ENCODE measurements at regions not wholly inside any gene's neighbourhood (a gene's known extent, or its start where the extent isn't known, plus 50 kb on each side); places are given as distances from the start of the nearest gene placed in this dataset.

DNA sequence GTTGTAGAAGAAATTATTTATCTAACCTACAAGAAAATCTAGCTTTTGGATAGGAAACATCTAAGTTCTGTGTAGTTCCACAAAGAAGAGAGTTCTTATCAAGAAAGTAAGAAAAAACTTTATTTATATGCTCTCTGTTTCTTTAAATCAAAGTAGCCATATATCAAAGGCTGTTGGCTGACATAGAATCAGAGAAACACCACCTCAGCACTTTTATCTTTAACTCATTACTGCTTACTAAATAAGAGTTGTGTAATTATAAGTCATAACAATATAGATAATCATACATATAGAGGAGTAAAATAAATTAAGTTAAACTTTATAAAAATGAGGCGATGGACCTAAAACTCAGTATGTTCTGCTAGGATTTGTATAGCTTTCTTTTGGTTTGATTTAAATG, 570.6 kb downstream of the PCDH17 start:
- ATAC-seq (ENCODE audit: low FRiP score in 2 of 2), result no peak
- Histone ChIP-seq H3K9me3 (no peaks in the 10 kb centered on the region), H3K36me3 (no peaks in the 10 kb centered on the region), H3K27ac (no peak overlapping the region), H3K27me3 (no peaks in the 10 kb centered on the region), H3K4me3 (no peak overlapping the region), H3K4me1 (no peaks in the 10 kb centered on the region)
- no peak for DNase-seq
- no peak for TF ChIP-seq POLR2AphosphoS5 (IDR thresholded peaks at IDR 0.05)
- TF ChIP-seq, protein P1, sequence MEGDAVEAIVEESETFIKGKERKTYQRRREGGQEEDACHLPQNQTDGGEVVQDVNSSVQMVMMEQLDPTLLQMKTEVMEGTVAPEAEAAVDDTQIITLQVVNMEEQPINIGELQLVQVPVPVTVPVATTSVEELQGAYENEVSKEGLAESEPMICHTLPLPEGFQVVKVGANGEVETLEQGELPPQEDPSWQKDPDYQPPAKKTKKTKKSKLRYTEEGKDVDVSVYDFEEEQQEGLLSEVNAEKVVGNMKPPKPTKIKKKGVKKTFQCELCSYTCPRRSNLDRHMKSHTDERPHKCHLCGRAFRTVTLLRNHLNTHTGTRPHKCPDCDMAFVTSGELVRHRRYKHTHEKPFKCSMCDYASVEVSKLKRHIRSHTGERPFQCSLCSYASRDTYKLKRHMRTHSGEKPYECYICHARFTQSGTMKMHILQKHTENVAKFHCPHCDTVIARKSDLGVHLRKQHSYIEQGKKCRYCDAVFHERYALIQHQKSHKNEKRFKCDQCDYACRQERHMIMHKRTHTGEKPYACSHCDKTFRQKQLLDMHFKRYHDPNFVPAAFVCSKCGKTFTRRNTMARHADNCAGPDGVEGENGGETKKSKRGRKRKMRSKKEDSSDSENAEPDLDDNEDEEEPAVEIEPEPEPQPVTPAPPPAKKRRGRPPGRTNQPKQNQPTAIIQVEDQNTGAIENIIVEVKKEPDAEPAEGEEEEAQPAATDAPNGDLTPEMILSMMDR (IDR thresholded peaks at IDR 0.05), result no peak
- TF ChIP-seq POLR2A (IDR thresholded peaks at IDR 0.05), result no peak
- TF ChIP-seq EP300 (IDR thresholded peaks at IDR 0.05), result no peak
- WGBS, 2 donors, result 85 to 90% methylated on average over 1 of the region's 1 CpG

DNA sequence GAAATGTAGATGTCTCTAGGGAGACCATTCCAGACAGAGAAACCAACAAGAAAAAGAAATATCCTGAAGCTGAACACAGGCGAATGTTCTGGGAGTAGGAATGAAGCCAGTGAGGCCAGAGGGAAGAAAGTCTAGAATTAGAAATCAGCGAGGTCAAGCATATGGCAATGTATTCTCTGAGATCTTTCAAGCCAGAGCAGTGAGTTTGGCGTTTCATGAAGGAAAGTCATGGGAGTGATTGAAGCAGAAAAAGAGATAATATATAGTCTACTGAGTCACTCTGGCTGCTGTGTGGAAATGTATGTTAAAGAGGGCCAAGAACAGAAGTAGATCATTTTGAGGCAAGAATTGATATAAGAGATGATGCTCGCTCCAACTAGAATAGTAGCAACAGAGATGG, 576.0 kb downstream of the PCDH17 start:
- 87% methylated on average over 4 of the region's 4 CpGs for WGBS, 2 donors
- no peaks in the 10 kb centered on the region for H3K4me1 ChIP-seq

DNA sequence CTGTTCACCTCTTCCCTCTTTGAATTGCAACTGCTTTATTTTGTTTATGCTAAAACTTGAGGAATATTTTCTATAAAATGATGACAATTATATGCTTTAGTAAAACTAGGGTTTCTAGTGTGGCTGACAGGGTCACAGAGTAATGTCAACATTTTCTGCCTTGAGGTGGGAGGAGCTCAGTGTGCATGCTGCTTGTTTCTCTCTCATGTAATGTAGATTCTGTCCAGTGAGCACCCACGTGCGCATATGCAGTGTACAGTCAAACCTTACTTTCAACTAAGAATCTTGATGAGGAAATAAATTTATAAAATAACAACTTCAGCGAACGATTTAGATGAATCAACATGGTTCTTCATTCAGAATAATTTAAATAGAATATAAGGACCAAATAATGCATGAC, 603.9 kb downstream of the PCDH17 start:
- ATAC-seq (ENCODE audit: low FRiP score in 2 of 2), result no peak
- H3K4me1 ChIP-seq, result no peaks in the 10 kb centered on the region
- no peak overlapping the region for H3K4me3 ChIP-seq
- no peak overlapping the region for H3K27ac ChIP-seq
- 85 to 87% methylated on average over 4 of the region's 4 CpGs for WGBS, 2 donors
- H3K36me3 ChIP-seq, result no peaks in the 10 kb centered on the region
- no peaks in the 10 kb centered on the region for H3K27me3 ChIP-seq
- TF ChIP-seq POLR2A (IDR thresholded peaks at IDR 0.05), result no peak
- TF ChIP-seq, protein P1 (IDR thresholded peaks at IDR 0.05), result no peak
- no peak for DNase-seq
- H3K9me3 ChIP-seq, result no peaks in the 10 kb centered on the region

More for the DNA sequence above, 576.0 kb downstream of the PCDH17 start:
- no peaks in the 10 kb centered on the region for H3K9me3 ChIP-seq
- H3K27me3 ChIP-seq, result no peaks in the 10 kb centered on the region
- DNase-seq, result no peak
- TF ChIP-seq POLR2AphosphoS5 (IDR thresholded peaks at IDR 0.05) (no peak), POLR2A (IDR thresholded peaks at IDR 0.05) (no peak), EP300 (IDR thresholded peaks at IDR 0.05) (no peak)
- TF ChIP-seq, protein P1 (IDR thresholded peaks at IDR 0.05), result no peak
- ATAC-seq (ENCODE audit: low FRiP score in 2 of 2), result no peak
- H3K27ac ChIP-seq, result no peak overlapping the region
- H3K36me3 ChIP-seq, result no peaks in the 10 kb centered on the region
- no peak overlapping the region for H3K4me3 ChIP-seq

DNA sequence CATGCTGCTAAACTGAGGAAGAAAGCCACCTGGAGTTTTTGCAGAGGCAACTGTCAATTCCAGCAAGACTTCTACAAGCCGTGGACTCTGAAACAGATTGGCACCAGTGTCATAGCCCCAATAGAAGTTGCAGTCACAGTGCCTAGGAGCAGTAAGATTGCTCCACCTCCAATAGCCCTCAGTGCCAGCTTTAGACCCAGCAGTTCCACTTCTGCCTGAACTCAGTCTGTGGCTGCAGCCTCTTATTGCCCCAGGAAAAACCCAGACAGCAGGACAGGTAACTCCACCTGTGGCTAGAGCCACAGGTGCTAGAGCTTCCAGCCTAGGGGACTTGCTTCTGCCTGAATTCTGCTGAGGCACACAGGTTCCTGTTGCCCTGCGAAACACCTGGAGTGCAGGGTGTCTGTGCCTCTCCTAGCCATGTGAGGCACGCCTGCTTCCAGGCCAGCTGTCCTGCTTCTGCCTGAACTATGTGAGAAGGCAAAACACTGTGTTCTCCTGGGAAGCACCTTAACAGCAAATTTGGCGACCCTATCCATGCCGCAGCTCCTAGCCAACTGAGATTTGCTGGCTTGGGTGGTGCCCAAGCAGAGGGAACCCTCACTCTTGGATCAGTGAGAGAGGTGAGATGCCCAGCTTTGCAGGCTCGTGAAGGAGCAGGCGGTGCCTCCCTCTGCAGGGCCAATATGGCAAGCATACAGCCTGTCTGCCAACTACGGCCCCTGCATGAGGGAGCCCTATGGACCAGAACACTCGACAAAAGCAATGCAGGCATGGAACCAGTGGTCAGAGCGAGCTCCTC, 607.6 kb downstream of the PCDH17 start:
- H3K36me3 ChIP-seq, result no peaks in the 10 kb centered on the region
- WGBS, 2 donors, result 88 to 89% methylated on average over 5 to 10 of the region's 10 CpGs
- H3K27ac ChIP-seq, result no peak overlapping the region
- peak; percentile 6 to 22 for ATAC-seq (ENCODE audit: low FRiP score in 2 of 2)
- H3K4me1 ChIP-seq, result no peaks in the 10 kb centered on the region
- no peak overlapping the region for H3K4me3 ChIP-seq
- H3K27me3 ChIP-seq, result no peaks in the 10 kb centered on the region
- TF ChIP-seq POLR2A (IDR thresholded peaks at IDR 0.05) (no peak), POLR2AphosphoS5 (IDR thresholded peaks at IDR 0.05) (no peak), EP300 (IDR thresholded peaks at IDR 0.05) (no peak)
- TF ChIP-seq, protein P1 (IDR thresholded peaks at IDR 0.05), result no peak
- no peak for DNase-seq
- H3K9me3 ChIP-seq, result peaks cover 0 to 3% (median 0%) of the 10 kb centered on the region in 4 donors

DNA sequence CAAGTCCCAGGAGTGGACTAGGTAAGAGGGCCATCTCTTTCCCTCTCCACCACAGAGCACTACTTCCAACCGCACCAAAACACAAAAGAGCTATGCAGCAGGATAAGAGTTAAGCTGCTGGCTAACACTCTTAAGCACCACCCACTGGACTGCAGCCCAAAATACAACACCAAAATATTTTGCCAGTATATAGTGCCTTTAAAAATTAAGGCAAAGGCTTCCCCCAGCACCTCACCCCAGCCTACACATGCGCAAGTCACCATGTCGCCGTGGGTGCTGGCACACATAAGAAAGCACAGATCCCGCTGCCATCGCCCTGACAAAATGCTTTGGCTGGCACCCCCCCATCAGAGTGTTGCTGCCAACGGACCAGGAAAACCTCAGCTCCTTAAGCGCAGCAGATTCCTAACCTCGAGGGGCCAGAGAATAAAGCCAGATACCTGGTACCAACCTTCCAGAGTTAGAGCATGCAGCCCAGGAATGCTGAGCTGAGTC, 608.3 kb downstream of the PCDH17 start:
- Histone ChIP-seq H3K27ac (no peak overlapping the region), H3K4me1 (no peaks in the 10 kb centered on the region), H3K27me3 (no peaks in the 10 kb centered on the region), H3K4me3 (no peak overlapping the region), H3K36me3 (no peaks in the 10 kb centered on the region), H3K9me3 (peaks cover 0 to 4% (median 0%) of the 10 kb centered on the region in 4 donors)
- no peak for DNase-seq
- TF ChIP-seq POLR2AphosphoS5 (IDR thresholded peaks at IDR 0.05) (no peak), POLR2A (IDR thresholded peaks at IDR 0.05) (no peak)
- no peak for ATAC-seq (ENCODE audit: low FRiP score in 2 of 2)
- 85 to 89% methylated on average over 9 of the region's 9 CpGs for WGBS, 2 donors

Data from upper lobe of left lung (tissue), 6 donors.